Liver (tissue), 3 donors: ENCODE measurements at regions not wholly inside any gene's neighbourhood (a gene's known extent, or its start where the extent isn't known, plus 50 kb on each side); places are given as distances from the start of the nearest gene placed in this dataset.
"Not testable (repeated sequence)": the region's sequence is repeated elsewhere in the genome, so short reads cannot be mapped to it uniquely, and the experiment has no call there.

ENCODE experiments used
- EGR1 ChIP-seq, 2 donors: IDR thresholded peaks; 2 replicates each; pipeline ENCODE4 v1.6.1; 2016 to 2018; ENCODE audit warnings: antibody characterized with exemption in 2 of 2, low read depth in 2 of 2
- FOXA1 ChIP-seq: IDR thresholded peaks from 2 replicates; pipeline ENCODE4 v1.6.1; 2016; ENCODE audit warnings: antibody characterized with exemption
- HNF4A ChIP-seq, 2 donors: conservative IDR thresholded peaks; 2 replicates each; pipeline ENCODE4 v1.6.1; 2016; ENCODE audit warnings: antibody characterized with exemption in 2 of 2, mild to moderate bottlenecking in 2 of 2
- JUND ChIP-seq, 2 donors: IDR thresholded peaks; 2 replicates each; pipeline ENCODE4 v1.6.1; 2016; ENCODE audit warnings: antibody characterized with exemption in 2 of 2
- REST ChIP-seq: IDR thresholded peaks from 2 replicates; pipeline ENCODE4 v1.6.1; 2016; ENCODE audit warnings: antibody characterized with exemption, mild to moderate bottlenecking
- SP1 ChIP-seq: IDR thresholded peaks from 2 replicates; pipeline ENCODE4 v1.6.1; 2018; ENCODE audit warnings: antibody characterized with exemption, mild to moderate bottlenecking
- TF ChIP-seq, protein P1 (sequence below): fragments of 150-350 bp; IDR thresholded peaks from 2 replicates; pipeline ENCODE4 v1.5.1; 2017; ENCODE audit warnings: improper control_type of control experiment, low read depth, low read length; ENCODE audit not compliant: missing input control
- donor health status: healthy.
- donor health status: healthy.

GRCh38 chrY:7371026-7371425 lies 459.5 kb upstream of the AMELY start:
- TF ChIP-seq, protein P1, sequence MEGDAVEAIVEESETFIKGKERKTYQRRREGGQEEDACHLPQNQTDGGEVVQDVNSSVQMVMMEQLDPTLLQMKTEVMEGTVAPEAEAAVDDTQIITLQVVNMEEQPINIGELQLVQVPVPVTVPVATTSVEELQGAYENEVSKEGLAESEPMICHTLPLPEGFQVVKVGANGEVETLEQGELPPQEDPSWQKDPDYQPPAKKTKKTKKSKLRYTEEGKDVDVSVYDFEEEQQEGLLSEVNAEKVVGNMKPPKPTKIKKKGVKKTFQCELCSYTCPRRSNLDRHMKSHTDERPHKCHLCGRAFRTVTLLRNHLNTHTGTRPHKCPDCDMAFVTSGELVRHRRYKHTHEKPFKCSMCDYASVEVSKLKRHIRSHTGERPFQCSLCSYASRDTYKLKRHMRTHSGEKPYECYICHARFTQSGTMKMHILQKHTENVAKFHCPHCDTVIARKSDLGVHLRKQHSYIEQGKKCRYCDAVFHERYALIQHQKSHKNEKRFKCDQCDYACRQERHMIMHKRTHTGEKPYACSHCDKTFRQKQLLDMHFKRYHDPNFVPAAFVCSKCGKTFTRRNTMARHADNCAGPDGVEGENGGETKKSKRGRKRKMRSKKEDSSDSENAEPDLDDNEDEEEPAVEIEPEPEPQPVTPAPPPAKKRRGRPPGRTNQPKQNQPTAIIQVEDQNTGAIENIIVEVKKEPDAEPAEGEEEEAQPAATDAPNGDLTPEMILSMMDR = not testable (repeated sequence)
- not testable (repeated sequence) for TF ChIP-seq JUND (IDR thresholded peaks at IDR 0.05); SP1; HNF4A (conservative IDR thresholded peaks at IDR 0.05); EGR1 (IDR thresholded peaks at IDR 0.05; ENCODE audit: low read depth in 2 of 2); REST; FOXA1
